Loucy (cell line): ENCODE measurements at regions not wholly inside any gene's neighbourhood (a gene's known extent, or its start where the extent isn't known, plus 50 kb on each side); places are given as distances from the start of the nearest gene placed in this dataset.

ENCODE experiments used
- H2AFZ ChIP-seq: fragments of 200-600 bp; sonication (generic); 2 replicates; pipeline ENCODE4 v1.6.0; 2016; ENCODE audit warnings: antibody characterized with exemption, mild to moderate bottlenecking, low read length, moderate library complexity
- H3F3A ChIP-seq: fragments of 200-600 bp; 2 replicates; pipeline ENCODE4 v1.6.0; 2016; ENCODE audit warnings: antibody characterized with exemption, low read depth, mild to moderate bottlenecking
- H3K27me3 ChIP-seq: fragments of 200-600 bp; sonication (generic); 2 replicates; pipeline ENCODE4 v1.6.1; 2014; ENCODE audit warnings: low read length, mild to moderate bottlenecking; ENCODE audit not compliant: insufficient read depth, poor library complexity, severe bottlenecking
- H3K36me3 ChIP-seq: fragments of 200-600 bp; sonication (generic); 2 replicates; pipeline ENCODE4 v1.6.1; 2016; ENCODE audit warnings: low read length; ENCODE audit not compliant: insufficient read depth
- H3K4me1 ChIP-seq: fragments of 200-600 bp; sonication (generic); 2 replicates; pipeline ENCODE4 v1.5.1; 2014; ENCODE audit warnings: low read length, mild to moderate bottlenecking; ENCODE audit not compliant: insufficient read depth, poor library complexity, severe bottlenecking
- H3K4me2 ChIP-seq: fragments of 200-600 bp; sonication (generic); 2 replicates; pipeline ENCODE4 v1.6.0; 2014; ENCODE audit warnings: antibody characterized with exemption, low read length, low read depth, mild to moderate bottlenecking; ENCODE audit not compliant: poor library complexity, severe bottlenecking
- H3K4me3 ChIP-seq: fragments of 200-600 bp; sonication (generic); 2 replicates; pipeline ENCODE4 v1.5.1; 2014; ENCODE audit warnings: low read length, mild to moderate bottlenecking, mixed read lengths; ENCODE audit not compliant: poor library complexity, severe bottlenecking
- H3K79me2 ChIP-seq: fragments of 200-600 bp; sonication (generic); 2 replicates; pipeline ENCODE4 v1.6.1; 2014; ENCODE audit warnings: low read length; ENCODE audit not compliant: insufficient read depth
- H3K9ac ChIP-seq: fragments of 200-600 bp; sonication (generic); 2 replicates; pipeline ENCODE4 v1.6.0; 2014; ENCODE audit warnings: mild to moderate bottlenecking, low read depth, low read length, moderate library complexity; ENCODE audit not compliant: poor library complexity, severe bottlenecking
- H3K9me2 ChIP-seq: fragments of 200-600 bp; sonication (generic); replicated peaks from 2 replicates; pipeline ENCODE4 v1.6.1; 2016; ENCODE audit warnings: low read depth, low read length, mixed read lengths
- H3K9me3 ChIP-seq: fragments of 200-600 bp; sonication (generic); 2 replicates; pipeline ENCODE4 v1.6.1; 2014; ENCODE audit warnings: mild to moderate bottlenecking, antibody characterized with exemption, low read length, low read depth; ENCODE audit not compliant: insufficient read depth
- H4K20me1 ChIP-seq: fragments of 200-600 bp; sonication (generic); 2 replicates; pipeline ENCODE4 v1.6.0; 2014; ENCODE audit warnings: antibody characterized with exemption, low read length, mild to moderate bottlenecking; ENCODE audit not compliant: insufficient read depth, poor library complexity, severe bottlenecking
- CTCF ChIP-seq: fragments of 200-600 bp; sonication (generic); conservative IDR thresholded peaks from 2 replicates; pipeline ENCODE4 v1.5.1; 2014; ENCODE audit warnings: mild to moderate bottlenecking, antibody characterized with exemption, low read length
- EZH2phosphoT487 ChIP-seq: fragments of 200-600 bp; IDR thresholded peaks from 2 replicates; pipeline ENCODE4 v1.6.1; 2018; ENCODE audit warnings: antibody characterized with exemption, mild to moderate bottlenecking, moderate library complexity, borderline replicate concordance

GRCh38 chr5:57348376-57349140 is 134.1 kb downstream of the ACTBL2 start:
- no peaks in the 10 kb centered on the region for H3K27me3 ChIP-seq
- no peak overlapping the region for H2AFZ ChIP-seq
- no peaks in the 10 kb centered on the region for H3K36me3 ChIP-seq
- H3K9me3 ChIP-seq, result no peaks in the 10 kb centered on the region
- H3K4me2 ChIP-seq, result no peak overlapping the region
- TF ChIP-seq EZH2phosphoT487 (no peak), CTCF (no peak)
- H3K4me3 ChIP-seq, result no peak overlapping the region
- H3F3A ChIP-seq, result no peaks in the 10 kb centered on the region
- H3K9me2 ChIP-seq, result no peaks in the 10 kb centered on the region
- H3K9ac ChIP-seq, result no peak overlapping the region
- no peaks in the 10 kb centered on the region for H3K4me1 ChIP-seq
- no peaks in the 10 kb centered on the region for H3K79me2 ChIP-seq
- H4K20me1 ChIP-seq, result no peaks in the 10 kb centered on the region

GRCh38 chr5:57346328-57346727 is 136.3 kb downstream of the ACTBL2 start:
- H3K9ac ChIP-seq, result no peak overlapping the region
- H3K79me2 ChIP-seq, result no peaks in the 10 kb centered on the region
- no peaks in the 10 kb centered on the region for H3F3A ChIP-seq
- H2AFZ ChIP-seq, result no peak overlapping the region
- H3K4me1 ChIP-seq, result no peaks in the 10 kb centered on the region
- no peak for TF ChIP-seq CTCF
- no peak for TF ChIP-seq EZH2phosphoT487
- no peaks in the 10 kb centered on the region for H3K9me2 ChIP-seq
- no peaks in the 10 kb centered on the region for H3K9me3 ChIP-seq
- H3K4me3 ChIP-seq, result no peak overlapping the region
- no peaks in the 10 kb centered on the region for H4K20me1 ChIP-seq
- no peaks in the 10 kb centered on the region for H3K36me3 ChIP-seq
- H3K27me3 ChIP-seq, result no peaks in the 10 kb centered on the region
- no peak overlapping the region for H3K4me2 ChIP-seq

- H3K36me3 ChIP-seq, result no peaks in the 10 kb centered on the region
- no peaks in the 10 kb centered on the region for H3K27me3 ChIP-seq
- H4K20me1 ChIP-seq, result no peaks in the 10 kb centered on the region
- H3F3A ChIP-seq, result no peaks in the 10 kb centered on the region
- H2AFZ ChIP-seq, result no peak overlapping the region
- no peak overlapping the region for H3K4me3 ChIP-seq
- no peak overlapping the region for H3K4me2 ChIP-seq
- H3K9me2 ChIP-seq, result no peaks in the 10 kb centered on the region
- H3K9me3 ChIP-seq, result no peaks in the 10 kb centered on the region
- peaks cover 3% of the 10 kb centered on the region for H3K4me1 ChIP-seq
- TF ChIP-seq CTCF, result no peak
- no peak for TF ChIP-seq EZH2phosphoT487
- H3K79me2 ChIP-seq, result no peaks in the 10 kb centered on the region
- H3K9ac ChIP-seq, result no peak overlapping the region
Observed at GRCh38 chr5:57341380-57341979, 141.1 kb downstream of the ACTBL2 start.
